Hematopoietic multipotent progenitor cell treated with erythropoietin and hydrocortisone succinate and interleukin-3 and kit ligand, for 4 days (in vitro differentiated cells): ENCODE measurements at regions not wholly inside any gene's neighbourhood (a gene's known extent, or its start where the extent isn't known, plus 50 kb on each side); places are given as distances from the start of the nearest gene placed in this dataset.

ENCODE experiments used
- DNase-seq: peaks from one replicate; pipeline ENCODE4 v3.0.0-alpha.2; 2015

- no peak for DNase-seq
Observed at GRCh38 chr5:167624053-167624452, 667.4 kb upstream of the WWC1 start.

- DNase-seq = no peak
Observed at GRCh38 chr5:167626341-167627123, 664.9 kb upstream of the WWC1 start.

- DNase-seq = no peak
Observed at GRCh38 chr5:167629634-167630033, 661.8 kb upstream of the WWC1 start.

- no peak for DNase-seq
Observed at GRCh38 chr5:167631191-167631590, 660.3 kb upstream of the WWC1 start.

- DNase-seq = no peak
Observed at GRCh38 chr5:167633114-167633513, 658.3 kb upstream of the WWC1 start.

GRCh38 chr5:167633931-167634341 lies 657.5 kb upstream of the WWC1 start:
- no peak for DNase-seq

- no peak for DNase-seq
Observed at GRCh38 chr5:167634432-167634831, 657.0 kb upstream of the WWC1 start.

- no peak for DNase-seq
Observed at GRCh38 chr5:167638816-167639215, 652.6 kb upstream of the WWC1 start.

GRCh38 chr5:167639273-167639672 lies 652.2 kb upstream of the WWC1 start:
- no peak for DNase-seq

- no peak for DNase-seq
Observed at GRCh38 chr5:167639766-167640165, 651.7 kb upstream of the WWC1 start.

- no peak for DNase-seq
Observed at GRCh38 chr5:167642181-167642580, 649.3 kb upstream of the WWC1 start.

GRCh38 chr5:167642779-167643517 lies 648.5 kb upstream of the WWC1 start:
- DNase-seq = no peak

GRCh38 chr5:167643631-167644280 lies 647.7 kb upstream of the WWC1 start:
- DNase-seq = no peak

GRCh38 chr5:167644619-167645018 lies 646.8 kb upstream of the WWC1 start:
- no peak for DNase-seq

- DNase-seq = no peak
Observed at GRCh38 chr5:167649471-167649870, 642.0 kb upstream of the WWC1 start.

- DNase-seq = no peak
Observed at GRCh38 chr5:167652690-167653089, 638.8 kb upstream of the WWC1 start.

GRCh38 chr5:167653645-167654106 lies 637.8 kb upstream of the WWC1 start:
- no peak for DNase-seq

- DNase-seq = no peak
Observed at GRCh38 chr5:167657016-167657415, 634.4 kb upstream of the WWC1 start.

- no peak for DNase-seq
Observed at GRCh38 chr5:167658889-167659288, 632.6 kb upstream of the WWC1 start.

GRCh38 chr5:167661605-167662004 lies 629.8 kb upstream of the WWC1 start:
- DNase-seq = no peak

GRCh38 chr5:167664222-167664804 lies 627.1 kb upstream of the WWC1 start:
- DNase-seq = no peak

GRCh38 chr5:167665841-167666375 lies 625.5 kb upstream of the WWC1 start:
- no peak for DNase-seq

- no peak for DNase-seq
Observed at GRCh38 chr5:167671176-167671575, 620.3 kb upstream of the WWC1 start.
